Central memory CD8-positive, alpha-beta T cell (primary cell): ENCODE measurements at regions not wholly inside any gene's neighbourhood (a gene's known extent, or its start where the extent isn't known, plus 50 kb on each side); places are given as distances from the start of the nearest gene placed in this dataset.

ENCODE experiments used
- ATAC-seq: fragments of 150-1000 bp; cut with Tn5 transposase; replicated peaks from 2 replicates; pipeline ENCODE4 v1.10.0; 2022; ENCODE audit warnings: mild to moderate bottlenecking, moderate FRiP score, moderate number of reproducible peaks; ENCODE audit not compliant: poor library complexity, severe bottlenecking; ENCODE audit errors: extremely low read depth
- DNase-seq, 2 donors: peaks; one replicate each; pipeline ENCODE4 v3.0.0; 2021; ENCODE audit warnings: low spot score in 2 of 2
- H3K27ac Mint-ChIP-seq: one replicate; pipeline ENCODE4 v1.8.0; 2022; ENCODE audit warnings: low read depth, mild to moderate bottlenecking, moderate library complexity, mixed read lengths
- H3K27me3 Mint-ChIP-seq: one replicate; pipeline ENCODE4 v1.8.0; 2022; ENCODE audit warnings: mixed read lengths
- H3K36me3 Mint-ChIP-seq: one replicate; pipeline ENCODE4 v1.8.0; 2022; ENCODE audit warnings: mild to moderate bottlenecking, moderate library complexity, mixed read lengths; ENCODE audit not compliant: insufficient read depth
- H3K4me1 Mint-ChIP-seq: one replicate; pipeline ENCODE4 v1.8.0; 2022; ENCODE audit warnings: mixed read lengths
- H3K4me3 Mint-ChIP-seq: one replicate; pipeline ENCODE4 v1.8.0; 2022; ENCODE audit warnings: mild to moderate bottlenecking, moderate library complexity, mixed read lengths
- H3K9me3 Mint-ChIP-seq: one replicate; pipeline ENCODE4 v1.8.0; 2022; ENCODE audit warnings: mixed read lengths

DNA sequence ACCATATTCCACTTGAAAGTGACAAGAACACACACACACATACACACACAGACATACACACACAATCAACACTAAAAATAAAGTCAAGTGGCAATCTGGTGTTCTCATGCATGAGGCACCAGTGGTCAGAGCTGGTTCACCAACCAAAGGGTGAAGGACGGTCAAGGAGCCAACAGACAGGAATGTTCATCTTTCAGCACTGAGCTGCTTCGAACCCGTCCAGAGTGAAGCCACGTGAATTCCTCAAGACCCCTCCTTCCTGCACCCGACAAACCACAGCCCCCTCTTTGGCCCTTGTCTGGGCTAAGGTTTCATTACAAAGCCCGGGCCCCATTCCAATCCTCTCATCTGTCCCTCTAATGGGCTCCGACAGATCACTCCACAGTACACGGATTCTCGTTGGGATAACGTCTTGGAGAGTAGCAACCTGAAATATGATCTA lies 84.5 kb upstream of the SMIM23 start:
- Mint-ChIP-seq H3K27ac (no peak overlapping the region), H3K36me3 (no peaks in the 10 kb centered on the region), H3K4me3 (no peak overlapping the region), H3K27me3 (peaks cover 33% of the 10 kb centered on the region), H3K9me3 (no peaks in the 10 kb centered on the region), H3K4me1 (no peaks in the 10 kb centered on the region)
- DNase-seq, result no peak
- ATAC-seq, result no peak

DNA sequence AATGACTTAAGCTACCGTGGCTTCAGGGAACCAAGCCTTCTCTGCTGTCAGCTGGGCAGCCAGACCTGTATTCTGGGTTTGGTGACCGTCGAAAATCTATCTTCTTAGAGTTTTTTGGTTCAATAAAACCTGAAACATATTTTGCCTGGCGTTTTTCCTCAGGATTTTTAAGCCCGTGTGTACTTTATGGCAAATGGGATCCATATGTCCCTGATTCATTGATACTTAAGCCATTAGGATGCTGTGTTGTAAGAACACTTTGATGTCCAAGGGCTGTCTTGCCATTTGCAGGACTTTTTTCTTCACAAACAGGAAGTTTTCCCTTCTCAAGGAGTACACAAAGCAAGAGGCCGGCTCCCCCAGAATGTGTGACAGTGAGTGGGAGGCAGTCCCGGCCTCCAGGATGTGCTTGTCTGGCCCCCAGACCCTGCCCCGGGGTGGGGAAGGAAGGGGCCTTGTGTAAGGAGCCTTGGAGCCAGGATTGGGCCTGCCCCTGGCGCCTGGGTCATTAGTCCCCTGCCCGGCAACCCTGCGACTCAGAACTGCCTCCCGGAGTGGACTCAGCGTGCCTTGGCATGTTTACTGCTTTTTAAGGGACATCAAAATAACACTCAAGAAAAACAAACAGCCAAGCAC lies 83.4 kb upstream of the SMIM23 start:
- no peaks in the 10 kb centered on the region for H3K36me3 Mint-ChIP-seq
- no peak overlapping the region for H3K4me3 Mint-ChIP-seq
- no peaks in the 10 kb centered on the region for H3K9me3 Mint-ChIP-seq
- H3K27me3 Mint-ChIP-seq, result peaks cover 33% of the 10 kb centered on the region
- ATAC-seq, result no peak
- no peak for DNase-seq
- no peaks in the 10 kb centered on the region for H3K4me1 Mint-ChIP-seq
- H3K27ac Mint-ChIP-seq, result no peak overlapping the region

DNA sequence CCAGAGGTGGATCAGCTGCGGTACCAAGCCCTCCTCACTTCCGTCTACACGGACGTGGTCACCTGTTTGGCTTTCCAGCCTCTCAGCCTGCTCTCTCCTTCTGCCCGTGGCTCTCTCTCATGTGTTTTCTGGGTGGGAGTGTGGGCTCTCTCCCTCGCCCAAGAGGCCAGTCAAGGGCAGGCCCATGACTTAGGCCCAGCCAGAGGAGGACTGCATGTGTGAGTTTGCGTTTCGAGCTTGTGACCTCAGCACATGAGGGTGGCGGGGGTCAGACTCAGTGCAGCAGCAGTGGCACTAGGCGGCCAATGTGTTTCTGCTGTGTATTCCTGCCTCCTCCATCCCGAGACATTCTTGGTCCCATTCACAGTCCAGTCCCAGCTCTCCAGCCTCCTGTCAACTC lies 82.5 kb upstream of the SMIM23 start:
- no peak overlapping the region for H3K27ac Mint-ChIP-seq
- no peaks in the 10 kb centered on the region for H3K4me1 Mint-ChIP-seq
- no peak overlapping the region for H3K4me3 Mint-ChIP-seq
- DNase-seq (no peak), ATAC-seq (no peak)
- H3K27me3 Mint-ChIP-seq, result peaks cover 33% of the 10 kb centered on the region
- H3K36me3 Mint-ChIP-seq, result no peaks in the 10 kb centered on the region
- no peaks in the 10 kb centered on the region for H3K9me3 Mint-ChIP-seq

DNA sequence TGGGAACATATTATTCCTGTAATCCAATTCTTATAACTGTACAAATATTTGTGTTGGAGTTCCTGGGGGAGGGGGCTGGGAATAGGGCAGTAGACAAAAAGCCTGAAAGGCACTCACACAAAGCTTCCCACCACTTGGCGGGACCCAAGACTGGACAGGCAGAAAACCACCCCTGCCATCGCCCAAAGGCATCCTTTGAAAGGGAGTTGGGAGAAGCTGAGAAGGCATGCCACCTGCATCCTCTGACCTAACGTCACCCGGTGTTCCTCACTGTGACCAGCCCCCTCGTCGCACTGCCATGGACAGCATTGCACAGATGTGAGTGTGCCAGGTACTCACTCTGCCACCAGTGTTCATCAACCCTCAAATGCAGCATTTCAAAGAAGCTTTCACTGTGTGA lies 80.6 kb upstream of the SMIM23 start:
- no peak overlapping the region for H3K27ac Mint-ChIP-seq

DNA sequence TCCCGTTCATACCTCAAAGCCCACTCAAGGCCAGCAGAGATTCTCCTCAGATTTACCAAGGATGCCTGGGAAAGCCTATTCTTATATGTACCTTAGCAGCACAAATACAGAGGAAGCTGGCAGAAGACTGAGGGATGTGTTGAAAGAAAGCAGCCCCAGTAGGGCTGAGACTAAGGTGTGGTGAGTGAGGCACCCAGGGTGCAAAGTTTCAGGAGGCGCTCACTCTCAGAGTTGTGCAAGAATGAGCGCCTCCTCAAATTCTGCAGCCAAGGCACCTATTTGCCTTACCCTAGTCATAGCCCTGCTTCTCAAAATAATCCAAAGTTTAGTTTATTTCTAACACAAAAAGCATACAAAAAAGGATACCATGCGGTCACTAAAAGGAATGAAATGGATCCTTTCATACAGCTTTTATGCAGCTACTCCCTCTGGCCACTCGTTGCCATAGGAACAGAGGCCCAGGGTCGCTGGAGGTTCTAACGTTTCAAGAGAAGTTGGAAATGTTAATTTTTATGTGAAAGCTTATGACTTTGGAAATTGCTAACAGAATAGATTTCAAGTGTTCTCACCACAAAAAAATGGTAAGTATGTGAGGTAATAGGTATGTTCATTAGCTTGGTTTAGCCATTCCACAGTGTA lies 79.7 kb upstream of the SMIM23 start:
- H3K27me3 Mint-ChIP-seq, result peaks cover 48% of the 10 kb centered on the region
- ATAC-seq (no peak), DNase-seq (no peak)
- no peak overlapping the region for H3K27ac Mint-ChIP-seq
- no peak overlapping the region for H3K4me3 Mint-ChIP-seq
- no peaks in the 10 kb centered on the region for H3K36me3 Mint-ChIP-seq
- no peaks in the 10 kb centered on the region for H3K4me1 Mint-ChIP-seq
- H3K9me3 Mint-ChIP-seq, result no peaks in the 10 kb centered on the region

More for the DNA sequence above, 80.6 kb upstream of the SMIM23 start:
- DNase-seq (no peak), ATAC-seq (no peak)
- Mint-ChIP-seq H3K27me3 (peaks cover 39% of the 10 kb centered on the region), H3K4me3 (no peak overlapping the region), H3K9me3 (no peaks in the 10 kb centered on the region), H3K4me1 (no peaks in the 10 kb centered on the region), H3K36me3 (no peaks in the 10 kb centered on the region)

DNA sequence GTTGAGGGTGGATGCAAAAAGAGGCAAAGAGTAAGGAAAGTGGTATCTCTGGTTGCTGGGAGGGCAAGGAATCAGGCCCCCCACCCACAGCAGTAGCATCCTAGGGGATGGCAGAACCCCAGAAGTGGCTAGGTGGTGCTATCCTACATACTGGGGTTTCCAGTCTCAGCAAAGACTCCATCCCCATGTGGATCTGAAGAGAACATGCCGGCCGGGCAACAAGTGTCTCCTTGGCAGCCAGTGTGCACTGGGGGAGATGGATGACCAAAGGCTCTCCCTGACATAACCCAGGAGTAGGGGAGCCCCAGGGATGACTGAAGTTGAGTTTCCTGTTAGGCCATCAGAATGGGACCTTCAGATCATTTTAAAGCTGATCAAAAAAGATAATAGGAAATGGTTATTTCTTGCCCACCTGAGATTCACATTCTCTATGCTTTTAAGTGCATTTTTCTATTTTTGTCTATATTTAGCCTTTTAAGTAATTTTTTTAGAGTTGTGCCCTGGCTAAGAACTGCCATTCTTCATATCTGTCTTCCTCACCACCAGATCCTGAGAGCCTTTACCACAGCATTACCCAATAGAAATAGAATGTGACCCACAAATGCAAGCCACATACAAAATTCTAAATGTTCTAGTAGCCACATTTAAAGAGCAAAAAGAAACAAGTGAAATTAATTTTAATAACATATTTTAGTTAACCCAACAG lies 78.7 kb upstream of the SMIM23 start:
- DNase-seq (no peak), ATAC-seq (no peak)
- Mint-ChIP-seq H3K9me3 (no peaks in the 10 kb centered on the region), H3K4me3 (no peak overlapping the region), H3K27ac (no peak overlapping the region), H3K36me3 (no peaks in the 10 kb centered on the region), H3K27me3 (peaks cover 42% of the 10 kb centered on the region), H3K4me1 (no peaks in the 10 kb centered on the region)

DNA sequence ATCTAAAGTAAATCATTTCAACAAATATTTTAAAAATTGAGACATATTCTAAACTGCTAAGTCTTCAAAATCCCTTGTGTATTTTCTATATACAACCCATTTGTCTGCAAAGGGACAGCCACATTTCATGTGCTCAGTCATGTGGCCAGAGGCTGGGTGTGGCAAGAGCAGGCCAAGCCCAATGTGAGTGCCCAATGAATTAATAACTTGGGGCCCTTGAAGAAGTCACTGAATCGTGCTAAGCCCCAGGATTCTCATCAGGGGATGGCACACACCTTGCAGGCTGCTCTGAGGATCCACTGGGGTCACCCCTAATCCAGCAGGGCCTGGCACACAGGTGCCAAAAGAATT lies 78.2 kb upstream of the SMIM23 start:
- no peak overlapping the region for H3K27ac Mint-ChIP-seq
- peaks cover 39% of the 10 kb centered on the region for H3K27me3 Mint-ChIP-seq
- no peak overlapping the region for H3K4me3 Mint-ChIP-seq
- H3K9me3 Mint-ChIP-seq, result no peaks in the 10 kb centered on the region
- ATAC-seq (no peak), DNase-seq (no peak)
- H3K36me3 Mint-ChIP-seq, result no peaks in the 10 kb centered on the region
- no peaks in the 10 kb centered on the region for H3K4me1 Mint-ChIP-seq

DNA sequence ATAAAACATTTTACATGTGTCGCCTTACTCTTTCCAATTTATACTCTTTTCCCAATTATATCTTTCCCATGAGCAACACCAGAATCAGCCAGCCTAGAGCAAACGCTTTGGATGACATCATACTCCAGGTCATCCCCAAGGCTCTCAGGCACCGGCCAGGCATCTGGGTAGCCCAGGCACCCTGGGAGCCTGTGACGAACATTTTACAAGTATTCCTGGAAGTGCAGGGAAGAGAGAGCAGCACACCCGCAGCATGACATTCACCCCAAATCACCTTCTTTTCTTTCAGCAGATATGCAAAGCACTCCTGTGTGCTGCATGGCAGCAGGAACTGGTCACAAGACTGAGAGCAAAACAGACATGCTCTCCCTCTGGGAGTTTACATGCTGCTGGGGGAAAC lies 75.7 kb upstream of the SMIM23 start:
- ATAC-seq (no peak), DNase-seq (no peak)
- Mint-ChIP-seq H3K9me3 (no peaks in the 10 kb centered on the region), H3K27me3 (peaks cover 20% of the 10 kb centered on the region), H3K4me1 (no peaks in the 10 kb centered on the region), H3K27ac (no peak overlapping the region), H3K36me3 (no peaks in the 10 kb centered on the region), H3K4me3 (no peak overlapping the region)

DNA sequence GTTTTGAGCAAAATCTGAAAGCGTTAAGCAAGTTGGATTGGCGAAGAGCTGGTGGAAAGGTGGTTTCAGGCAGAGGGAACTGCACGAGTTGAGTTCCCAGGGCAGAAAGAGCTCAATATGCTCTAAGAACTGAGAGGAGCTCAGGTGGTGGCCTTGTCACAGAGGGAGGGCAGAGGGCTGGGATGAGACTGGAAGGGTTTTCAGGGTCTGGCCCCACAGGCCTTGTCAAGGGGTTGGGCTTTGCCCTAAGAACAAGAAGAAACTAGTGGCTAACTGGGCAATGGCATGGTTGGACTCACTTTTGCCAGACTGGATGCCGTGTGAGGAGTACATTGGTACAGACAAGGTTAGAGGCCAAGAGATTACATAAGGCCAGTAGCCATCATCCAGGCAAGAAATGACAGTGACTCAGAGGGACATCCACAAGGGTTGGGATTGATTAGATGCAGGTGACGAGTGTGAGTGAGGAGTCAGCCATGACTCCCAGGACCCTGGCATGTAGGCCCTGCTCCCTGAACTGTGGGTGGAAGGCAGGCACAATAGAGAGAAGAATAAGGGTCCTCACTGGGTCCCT lies 75.1 kb upstream of the SMIM23 start:
- Mint-ChIP-seq H3K4me1 (no peaks in the 10 kb centered on the region), H3K9me3 (no peaks in the 10 kb centered on the region), H3K4me3 (no peak overlapping the region), H3K27me3 (peaks cover 17% of the 10 kb centered on the region), H3K36me3 (no peaks in the 10 kb centered on the region), H3K27ac (no peak overlapping the region)
- no peak for ATAC-seq
- no peak for DNase-seq

DNA sequence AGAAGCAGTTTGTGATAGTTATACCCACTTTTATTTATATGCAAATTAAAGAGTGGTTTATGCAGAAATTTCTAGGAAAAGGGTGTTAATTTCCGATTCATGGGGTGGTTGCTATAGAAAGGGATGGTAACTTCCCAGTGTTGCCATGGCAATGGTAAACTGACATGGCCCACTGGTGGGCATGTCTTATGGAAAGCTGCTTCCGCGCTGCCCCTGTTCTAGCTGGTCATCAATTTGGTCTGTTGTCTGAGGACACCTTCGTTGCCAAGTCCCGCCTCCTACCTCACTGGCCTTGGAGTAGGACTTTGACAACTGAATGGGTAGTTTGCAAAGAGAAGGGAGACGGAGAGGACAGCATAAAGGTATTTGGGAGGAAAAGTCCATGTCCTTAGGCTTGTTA lies 74.0 kb upstream of the SMIM23 start:
- no peaks in the 10 kb centered on the region for H3K36me3 Mint-ChIP-seq
- no peaks in the 10 kb centered on the region for H3K9me3 Mint-ChIP-seq
- H3K27me3 Mint-ChIP-seq, result peaks cover 27% of the 10 kb centered on the region
- ATAC-seq (no peak), DNase-seq (no peak)
- H3K27ac Mint-ChIP-seq, result no peak overlapping the region
- H3K4me1 Mint-ChIP-seq, result no peaks in the 10 kb centered on the region
- no peak overlapping the region for H3K4me3 Mint-ChIP-seq

DNA sequence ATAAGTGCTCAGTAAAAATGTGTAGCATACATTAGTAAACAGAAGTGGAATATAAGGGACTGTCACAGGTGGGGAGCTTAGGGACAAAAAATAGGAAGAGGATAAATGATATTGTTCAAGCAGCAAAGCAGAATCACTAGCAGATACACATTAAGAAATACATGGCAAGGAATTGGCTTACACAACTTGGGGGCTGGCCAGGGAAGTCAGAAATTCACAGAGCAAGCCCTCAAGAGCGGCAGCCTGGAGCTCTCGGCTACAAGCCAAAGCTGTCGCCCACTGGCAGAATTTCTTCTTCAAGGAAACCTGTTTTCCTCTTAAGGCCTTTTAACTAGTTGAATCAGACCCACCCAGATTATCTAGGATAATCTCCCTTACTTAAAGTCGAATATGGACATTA lies 73.0 kb upstream of the SMIM23 start:
- H3K36me3 Mint-ChIP-seq, result no peaks in the 10 kb centered on the region
- no peak overlapping the region for H3K4me3 Mint-ChIP-seq
- no peak for DNase-seq
- H3K4me1 Mint-ChIP-seq, result no peaks in the 10 kb centered on the region
- H3K9me3 Mint-ChIP-seq, result no peaks in the 10 kb centered on the region
- no peak for ATAC-seq
- no peak overlapping the region for H3K27ac Mint-ChIP-seq
- H3K27me3 Mint-ChIP-seq, result peaks cover 37% of the 10 kb centered on the region

DNA sequence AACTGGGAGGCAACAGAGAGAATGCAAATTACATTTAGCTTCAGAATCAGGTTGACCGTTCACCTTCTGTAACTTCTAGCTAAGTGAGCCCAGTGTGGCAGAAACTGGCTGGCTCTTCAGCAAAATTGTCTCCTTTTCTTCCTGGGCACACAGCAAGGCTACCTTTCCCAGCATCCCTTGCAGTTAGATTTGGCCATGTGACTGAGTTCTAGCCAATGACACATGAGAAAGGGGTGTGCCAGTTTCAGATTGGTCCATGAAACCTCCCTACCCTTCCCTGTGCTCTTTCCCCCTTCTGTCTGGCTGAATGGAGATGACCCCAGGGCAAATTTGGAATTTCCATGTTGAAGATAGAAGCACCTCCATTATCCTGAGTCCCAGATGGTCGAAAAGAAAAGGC lies 72.5 kb upstream of the SMIM23 start:
- no peaks in the 10 kb centered on the region for H3K9me3 Mint-ChIP-seq
- H3K36me3 Mint-ChIP-seq, result no peaks in the 10 kb centered on the region
- peaks cover 43% of the 10 kb centered on the region for H3K27me3 Mint-ChIP-seq
- DNase-seq, result no peak
- H3K27ac Mint-ChIP-seq, result no peak overlapping the region
- no peaks in the 10 kb centered on the region for H3K4me1 Mint-ChIP-seq
- no peak for ATAC-seq
- no peak overlapping the region for H3K4me3 Mint-ChIP-seq

DNA sequence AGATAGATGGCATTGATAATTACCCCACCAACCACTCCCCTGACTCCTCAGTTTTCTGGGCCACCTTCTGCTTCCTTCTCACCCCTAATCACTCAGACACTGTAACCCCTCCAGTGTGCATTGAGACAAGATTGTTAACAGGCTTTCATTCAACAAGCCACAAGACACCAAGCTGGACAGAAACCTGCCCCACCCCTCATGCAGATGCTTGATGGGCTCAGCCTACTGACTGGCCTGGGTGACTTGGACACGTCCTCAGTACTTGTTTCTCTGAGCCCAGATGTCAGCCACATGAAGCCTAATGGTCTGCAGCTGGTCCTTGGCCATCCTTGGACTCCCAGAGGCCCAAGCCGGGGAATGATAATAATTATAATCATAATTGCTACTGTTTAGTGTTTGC lies 71.4 kb upstream of the SMIM23 start:
- Mint-ChIP-seq H3K9me3 (no peaks in the 10 kb centered on the region), H3K27me3 (peaks cover 54% of the 10 kb centered on the region), H3K27ac (no peak overlapping the region), H3K4me1 (no peaks in the 10 kb centered on the region), H3K36me3 (no peaks in the 10 kb centered on the region), H3K4me3 (no peak overlapping the region)
- no peak for ATAC-seq
- DNase-seq, result no peak
